Neural progenitor cell (in vitro differentiated cells): ENCODE measurements at regions not wholly inside any gene's neighbourhood (a gene's known extent, or its start where the extent isn't known, plus 50 kb on each side); places are given as distances from the start of the nearest gene placed in this dataset.
A peak's percentile ranks its signal among the peaks of the same experiment; 100 is the strongest.

Source experiments
- DNase-seq: peaks from one replicate; pipeline ENCODE4 v3.0.0-alpha.2; 2016; ENCODE audit warnings: low spot score
- H2AFZ ChIP-seq: fragments of 200-600 bp; sonication (generic); replicated peaks from 2 replicates; pipeline ENCODE4 v1.6.1; 2016; ENCODE audit warnings: antibody characterized with exemption
- H3F3A ChIP-seq: fragments of 200-600 bp; sonication (generic); 2 replicates; pipeline ENCODE4 v1.6.1; 2016; ENCODE audit warnings: antibody characterized with exemption, low read depth
- H3K27ac ChIP-seq: fragments of 200-600 bp; sonication (generic); 2 replicates; pipeline ENCODE4 v1.5.1; 2016; ENCODE audit warnings: mild to moderate bottlenecking
- H3K27me3 ChIP-seq: fragments of 200-600 bp; sonication (generic); 2 replicates; pipeline ENCODE4 v1.6.1; 2016; ENCODE audit warnings: mild to moderate bottlenecking, moderate library complexity
- H3K36me3 ChIP-seq: fragments of 200-600 bp; sonication (generic); 2 replicates; pipeline ENCODE4 v1.5.1; 2016
- H3K4me1 ChIP-seq: fragments of 200-600 bp; sonication (generic); 2 replicates; pipeline ENCODE4 v1.6.1; 2016; ENCODE audit warnings: mixed run types
- H3K4me2 ChIP-seq: fragments of 200-600 bp; sonication (generic); 2 replicates; pipeline ENCODE4 v1.6.1; 2016
- H3K4me3 ChIP-seq: fragments of 200-600 bp; sonication (generic); 2 replicates; pipeline ENCODE4 v1.5.1; 2016
- H3K79me2 ChIP-seq: fragments of 200-600 bp; sonication (generic); 2 replicates; pipeline ENCODE4 v1.6.1; 2016; ENCODE audit warnings: low read depth
- H3K9ac ChIP-seq: fragments of 200-600 bp; sonication (generic); 2 replicates; pipeline ENCODE4 v1.6.1; 2016
- H3K9me3 ChIP-seq: fragments of 200-600 bp; sonication (generic); 2 replicates; pipeline ENCODE4 v1.5.1; 2016; ENCODE audit warnings: low read depth
- H4K20me1 ChIP-seq: fragments of 200-600 bp; sonication (generic); 2 replicates; pipeline ENCODE4 v1.6.1; 2016; ENCODE audit warnings: low read depth
- H3K27ac Mint-ChIP-seq: 3 replicates; pipeline ENCODE4 v1.8.0; 2021; ENCODE audit warnings: mixed read lengths
- H3K27me3 Mint-ChIP-seq: 2 replicates; pipeline ENCODE4 v1.8.0; 2022; ENCODE audit warnings: low read depth, mild to moderate bottlenecking, inconsistent platforms, moderate library complexity, mixed read lengths; ENCODE audit not compliant: insufficient read depth
- H3K36me3 Mint-ChIP-seq: 3 replicates; pipeline ENCODE4 v1.8.0; 2021; ENCODE audit warnings: mixed read lengths
- H3K4me1 Mint-ChIP-seq: 3 replicates; pipeline ENCODE4 v1.8.0; 2021; ENCODE audit warnings: mixed read lengths
- H3K4me3 Mint-ChIP-seq: 3 replicates; pipeline ENCODE4 v1.8.0; 2021; ENCODE audit warnings: mild to moderate bottlenecking, moderate library complexity, mixed read lengths
- H3K9me3 Mint-ChIP-seq: 3 replicates; pipeline ENCODE4 v1.8.0; 2020; ENCODE audit warnings: mixed read lengths
- CTCF ChIP-seq: fragments of 200-600 bp; sonication (generic); IDR thresholded peaks from 2 replicates; pipeline ENCODE4 v1.5.1; 2017; ENCODE audit warnings: antibody characterized with exemption, mild to moderate bottlenecking
- EZH2 ChIP-seq: fragments of 200-600 bp; sonication (generic); IDR thresholded peaks from 2 replicates; pipeline ENCODE4 v1.6.1; 2017; ENCODE audit warnings: antibody characterized with exemption, mild to moderate bottlenecking, moderate library complexity
- EZH2phosphoT487 ChIP-seq: fragments of 200-600 bp; sonication (generic); IDR thresholded peaks from 2 replicates; pipeline ENCODE4 v1.6.1; 2017; ENCODE audit warnings: antibody characterized with exemption

DNA sequence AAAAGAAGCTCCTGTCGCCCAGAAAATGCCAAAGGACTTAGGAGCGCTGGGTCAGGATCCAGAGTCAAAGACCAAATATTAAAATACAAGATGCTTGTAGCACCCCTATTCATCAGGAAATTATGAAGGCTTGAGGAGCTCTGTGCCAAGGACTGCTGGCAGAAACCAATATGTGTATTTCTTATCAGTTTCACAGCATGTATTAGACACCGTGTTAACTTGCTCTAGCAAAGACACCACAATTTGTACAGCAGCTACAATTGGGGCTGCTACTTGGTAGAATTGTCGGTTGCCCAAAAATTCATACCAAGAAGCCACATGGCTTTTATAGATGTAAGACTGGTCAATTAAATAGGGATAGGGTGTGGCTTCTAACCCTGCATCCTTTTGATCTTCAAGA is 128.8 kb downstream of the CD47 start:
- Histone ChIP-seq H3K4me1 (peaks cover 37% of the 10 kb centered on the region), H3K27me3 (no peaks in the 10 kb centered on the region), H3K9ac (no peak overlapping the region), H4K20me1 (no peaks in the 10 kb centered on the region), H3K9me3 (no peaks in the 10 kb centered on the region), H2AFZ (no peak overlapping the region), H3K36me3 (no peaks in the 10 kb centered on the region), H3K27ac (no peak overlapping the region), H3K79me2 (no peaks in the 10 kb centered on the region), H3K4me2 (no peak overlapping the region), H3F3A (peaks cover 4% of the 10 kb centered on the region), H3K4me3 (no peak overlapping the region)
- Mint-ChIP-seq H3K27me3 (peaks cover 6% of the 10 kb centered on the region), H3K4me3 (no peak overlapping the region), H3K4me1 (peaks cover 50% of the 10 kb centered on the region), H3K36me3 (peaks cover 3% of the 10 kb centered on the region), H3K9me3 (peaks cover 8% of the 10 kb centered on the region), H3K27ac (no peak overlapping the region)
- DNase-seq = no peak
- TF ChIP-seq EZH2 (no peak), EZH2phosphoT487 (no peak), CTCF (no peak)

DNA sequence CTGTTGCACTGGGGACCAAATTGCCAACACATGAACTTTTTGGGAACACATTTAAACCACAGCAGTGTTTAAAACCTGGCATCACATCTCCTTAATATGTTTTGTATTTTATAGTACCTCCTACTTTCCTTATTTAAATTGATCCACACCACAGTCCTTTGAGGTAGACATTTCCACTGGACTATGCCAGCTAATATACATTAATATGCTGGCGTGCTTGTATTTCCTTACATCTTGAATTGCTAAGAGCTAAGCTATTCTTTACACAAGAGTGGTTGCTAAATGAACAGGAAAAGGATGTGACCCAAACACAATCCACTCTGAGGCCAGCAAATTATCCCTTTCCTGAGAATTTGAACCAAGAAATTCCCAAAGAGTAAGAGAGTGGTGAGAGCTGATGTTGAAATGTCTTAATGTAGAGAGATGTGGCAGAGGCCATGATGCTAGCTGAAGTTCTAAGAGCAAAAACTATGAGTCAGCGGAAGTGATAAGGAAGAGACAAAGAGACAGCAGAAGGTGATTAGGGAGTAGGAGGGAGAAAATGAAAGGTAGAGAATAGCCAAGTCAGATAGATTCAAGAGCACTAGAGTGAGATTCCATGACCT is 131.2 kb downstream of the CD47 start:
- no peak overlapping the region for H3K27ac ChIP-seq
- H3F3A ChIP-seq = no peaks in the 10 kb centered on the region
- no peaks in the 10 kb centered on the region for H3K79me2 ChIP-seq
- no peak overlapping the region for H2AFZ ChIP-seq
- no peak overlapping the region for H3K4me3 Mint-ChIP-seq
- no peak overlapping the region for H3K9ac ChIP-seq
- no peak overlapping the region for H3K4me3 ChIP-seq
- no peaks in the 10 kb centered on the region for H3K9me3 ChIP-seq
- H3K36me3 ChIP-seq = no peaks in the 10 kb centered on the region
- DNase-seq = no peak
- no peaks in the 10 kb centered on the region for H3K27me3 ChIP-seq
- TF ChIP-seq CTCF (no peak), EZH2phosphoT487 (no peak), EZH2 (no peak)
- H3K27me3 Mint-ChIP-seq = peaks cover 8% of the 10 kb centered on the region
- peaks cover 28% of the 10 kb centered on the region for H3K4me1 Mint-ChIP-seq
- peaks cover 18% of the 10 kb centered on the region for H3K4me1 ChIP-seq
- H3K36me3 Mint-ChIP-seq = peaks cover 3% of the 10 kb centered on the region
- peaks cover 5% of the 10 kb centered on the region for H3K9me3 Mint-ChIP-seq
- H4K20me1 ChIP-seq = no peaks in the 10 kb centered on the region
- H3K27ac Mint-ChIP-seq = peak overlapping the region; percentile 1
- no peak overlapping the region for H3K4me2 ChIP-seq

DNA sequence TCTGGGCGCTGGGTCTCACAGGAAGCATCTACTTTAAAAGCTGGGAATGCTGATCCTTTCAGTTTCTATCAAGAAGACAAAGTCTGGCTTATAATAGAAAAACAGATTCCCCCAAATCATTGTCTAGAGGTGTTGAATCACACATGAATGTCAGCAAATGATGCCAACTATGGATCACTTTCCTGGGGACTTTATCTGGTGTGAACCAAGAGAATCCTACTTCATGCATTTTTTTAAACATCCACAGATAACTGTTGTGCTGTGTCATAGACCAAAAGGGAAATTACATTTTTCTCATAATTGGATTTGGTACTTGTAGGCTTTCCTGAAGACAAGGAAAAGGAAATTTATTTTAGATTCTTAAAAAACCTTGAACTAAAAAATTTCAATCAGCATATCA is 132.7 kb downstream of the CD47 start:
- Mint-ChIP-seq H3K9me3 (no peaks in the 10 kb centered on the region), H3K4me3 (no peak overlapping the region), H3K36me3 (no peaks in the 10 kb centered on the region), H3K27me3 (peaks cover 6% of the 10 kb centered on the region), H3K27ac (no peak overlapping the region), H3K4me1 (peaks cover 20% of the 10 kb centered on the region)
- Histone ChIP-seq H3K27me3 (no peaks in the 10 kb centered on the region), H3K27ac (no peak overlapping the region), H3K79me2 (no peaks in the 10 kb centered on the region), H3K4me3 (no peak overlapping the region), H2AFZ (no peak overlapping the region), H3K9ac (no peak overlapping the region), H3F3A (no peaks in the 10 kb centered on the region), H3K9me3 (no peaks in the 10 kb centered on the region), H4K20me1 (no peaks in the 10 kb centered on the region), H3K4me1 (peaks cover 18% of the 10 kb centered on the region), H3K4me2 (no peak overlapping the region), H3K36me3 (no peaks in the 10 kb centered on the region)
- DNase-seq = no peak
- TF ChIP-seq EZH2 (no peak), EZH2phosphoT487 (no peak), CTCF (no peak)
